IMR-90 (cell line): ENCODE measurements at regions not wholly inside any gene's neighbourhood (a gene's known extent, or its start where the extent isn't known, plus 50 kb on each side); places are given as distances from the start of the nearest gene placed in this dataset.

Source experiments
- ATAC-seq: fragments of 200-7000 bp; cut with Tn5 transposase; 2 replicates; pipeline ENCODE4 v1.9.1; 2020; ENCODE audit warnings: low read depth, mild to moderate bottlenecking, moderate library complexity
- BruUV-seq: library from RNA; stranded (reverse); fragments of 400-500 nt; replicated peaks from 2 replicates; lab custom pipeline; 2021; lab: Mats Ljungman, UMichigan
- CTCF ChIA-PET: fragments of 300-600 bp; formaldehyde crosslinking; extraction: SDS; loops from one replicate; lab custom pipeline; 2021; ENCODE audit warnings: antibody characterized with exemption; lab: Yijun Ruan, JAX
- POLR2A ChIA-PET: fragments of 300-600 bp; sonication (Branson Sonifier 250); formaldehyde crosslinking; loops from one replicate; lab custom pipeline; 2022; ENCODE audit warnings: antibody characterized with exemption; ENCODE audit not compliant: unreplicated experiment; lab: Charles Lee
- DNase-seq: peaks from one replicate; pipeline ENCODE4 v3.0.0; 2013
- H2AFZ ChIP-seq: replicated peaks from 2 replicates; pipeline ENCODE3; 2013; ENCODE audit warnings: low read length, mild to moderate bottlenecking; ENCODE audit not compliant: poor library complexity
- H2AK5ac ChIP-seq: 2 replicates; pipeline ENCODE4 v1.6.1; 2013; ENCODE audit warnings: low read depth, low read length, inconsistent platforms
- H2AK9ac ChIP-seq: replicated peaks from 2 replicates; pipeline ENCODE3; 2013; ENCODE audit warnings: mild to moderate bottlenecking, low read depth, low read length, moderate library complexity; ENCODE audit not compliant: poor library complexity
- H2BK120ac ChIP-seq: 2 replicates; pipeline ENCODE4 v1.6.1; 2013; ENCODE audit warnings: low read depth, low read length, inconsistent platforms
- H2BK15ac ChIP-seq: 3 replicates; pipeline ENCODE4 v1.6.1; 2013; ENCODE audit warnings: low read depth, low read length, inconsistent platforms
- H2BK20ac ChIP-seq: 2 replicates; pipeline ENCODE4 v1.6.1; 2013; ENCODE audit warnings: low read depth, mild to moderate bottlenecking, inconsistent platforms, low read length, moderate library complexity
- H2BK5ac ChIP-seq: 2 replicates; pipeline ENCODE4 v1.6.1; 2013; ENCODE audit warnings: mild to moderate bottlenecking, low read depth, low read length, inconsistent platforms; ENCODE audit not compliant: poor library complexity, severe bottlenecking
- H3K14ac ChIP-seq: replicated peaks from 2 replicates; pipeline ENCODE4 v1.6.1; 2013; ENCODE audit warnings: low read depth, low read length, inconsistent platforms
- H3K18ac ChIP-seq: 2 replicates; pipeline ENCODE4 v1.6.1; 2013; ENCODE audit warnings: low read depth, low read length, control low read depth
- H3K23ac ChIP-seq: 2 replicates; pipeline ENCODE4 v1.6.1; 2013; ENCODE audit warnings: low read depth, low read length, inconsistent platforms
- H3K27ac ChIP-seq: 2 replicates; pipeline ENCODE4 v1.5.1; 2013; ENCODE audit warnings: mild to moderate bottlenecking, control low read depth, low read length; ENCODE audit not compliant: insufficient read depth
- H3K27me3 ChIP-seq: 2 replicates; pipeline ENCODE4 v1.6.1; 2013; ENCODE audit warnings: low read length; ENCODE audit not compliant: control insufficient read depth, insufficient read depth
- H3K36me3 ChIP-seq: 2 replicates; pipeline ENCODE4 v1.6.1; 2013; ENCODE audit warnings: low read length, mixed read lengths; ENCODE audit not compliant: control insufficient read depth, insufficient read depth
- H3K4ac ChIP-seq: 2 replicates; pipeline ENCODE4 v1.6.1; 2013; ENCODE audit warnings: low read depth, low read length, inconsistent platforms
- H3K4me1 ChIP-seq: 2 replicates; pipeline ENCODE4 v1.6.1; 2013; ENCODE audit warnings: low read length, mixed read lengths; ENCODE audit not compliant: control insufficient read depth, insufficient read depth
- H3K4me2 ChIP-seq: 2 replicates; pipeline ENCODE4 v1.6.1; 2013; ENCODE audit warnings: low read depth, mild to moderate bottlenecking, control low read depth, low read length, moderate library complexity
- H3K4me3 ChIP-seq: 2 replicates; pipeline ENCODE4 v1.5.1; 2013; ENCODE audit warnings: low read depth, mild to moderate bottlenecking, control low read depth, low read length, moderate library complexity; ENCODE audit not compliant: insufficient read depth
- H3K56ac ChIP-seq: 2 replicates; pipeline ENCODE4 v1.6.1; 2013; ENCODE audit warnings: low read length, inconsistent platforms; ENCODE audit not compliant: insufficient read depth; ENCODE audit errors: extremely low read depth
- H3K79me1 ChIP-seq, 2 experiments: 2 replicates each; pipeline ENCODE4 v1.6.1; 2013; ENCODE audit warnings: low read length in 2 of 2, inconsistent platforms in 1 of 2, low read depth in 1 of 2
- H3K9ac ChIP-seq: 2 replicates; pipeline ENCODE4 v1.6.1; 2013; ENCODE audit warnings: low read depth, low read length, control low read depth
- H3K9me1 ChIP-seq: 2 replicates; pipeline ENCODE4 v1.6.1; 2013; ENCODE audit warnings: low read length, inconsistent platforms; ENCODE audit not compliant: insufficient read depth
- H3K9me3 ChIP-seq: 2 replicates; pipeline ENCODE4 v1.6.1; 2013; ENCODE audit warnings: low read length; ENCODE audit not compliant: control insufficient read depth, insufficient read depth
- H4K20me1 ChIP-seq: 2 replicates; pipeline ENCODE4 v1.6.1; 2013; ENCODE audit warnings: low read length, inconsistent platforms; ENCODE audit not compliant: insufficient read depth
- H4K5ac ChIP-seq: 2 replicates; pipeline ENCODE4 v1.6.1; 2013; ENCODE audit warnings: mild to moderate bottlenecking, low read depth, low read length, control low read depth
- H4K8ac ChIP-seq, 2 experiments: 2 replicates each; pipeline ENCODE4 v1.6.1; 2013; ENCODE audit warnings: low read depth in 2 of 2, low read length in 2 of 2, control low read depth in 1 of 2, inconsistent platforms in 1 of 2
- H4K91ac ChIP-seq: 2 replicates; pipeline ENCODE4 v1.6.1; 2013; ENCODE audit warnings: low read depth, low read length, inconsistent platforms; ENCODE audit not compliant: insufficient read depth
- CEBPB ChIP-seq: IDR thresholded peaks from 2 replicates; pipeline ENCODE4 v1.6.1; 2012; ENCODE audit warnings: low read depth, low read length, improper control_type of control experiment
- MXI1 ChIP-seq: IDR thresholded peaks from 2 replicates; pipeline ENCODE4 v1.6.1; 2012; ENCODE audit warnings: low read depth, mild to moderate bottlenecking, low read length, moderate library complexity, borderline replicate concordance
- WGBS, 2 experiments: methylation state at CpG; one replicate each; pipeline versions ENCODE4 v1.1.5 to v1.1.7; 2013; ENCODE audit warnings: missing lambda C conversion rate in 2 of 2; ENCODE audit not compliant: insufficient read length in 1 of 2; ENCODE audit errors: extremely low coverage in 2 of 2; 5-methylcytosine and 5-hydroxymethylcytosine counted together
- dilution Hi-C: fragments of 300-500 bp; cut with HindIII; formaldehyde crosslinking; loops from one replicate; pipeline ENCODE4 v1.14.3; 2018; ENCODE audit warnings: low sequenced_read_pairs; ENCODE audit not compliant: unreplicated experiment
- in situ Hi-C: fragments of 300-500 bp; cut with MboI; formaldehyde crosslinking; loops from 3 replicates; pipeline ENCODE4 v1.14.3; 2019; ENCODE audit warnings: low sequenced_read_pairs, inconsistent platforms, mixed read lengths
- intact Hi-C: fragments of 100-400 bp; cut with micrococcal nuclease; formaldehyde crosslinking; loops from 2 replicates; pipeline ENCODE4 v1.10.0; 2022

DNA sequence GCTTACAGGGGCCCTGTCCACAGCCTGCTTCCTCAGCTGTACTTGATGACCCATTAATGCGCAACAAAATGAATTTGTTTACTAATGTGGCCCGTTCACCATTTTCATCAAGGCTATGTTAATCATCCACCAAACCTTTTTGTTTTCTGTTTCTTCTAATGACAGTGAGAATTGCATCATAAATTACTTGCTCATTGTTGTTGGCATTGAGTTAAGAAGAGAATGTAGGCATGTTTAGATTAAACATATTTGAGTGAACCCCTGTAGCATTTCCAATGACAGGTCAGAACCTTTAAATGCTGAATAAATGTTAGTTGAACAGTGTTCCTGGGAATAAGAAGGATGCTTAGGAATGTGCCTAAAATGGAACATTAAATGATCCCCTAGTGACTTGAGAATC lies 183.4 kb downstream of the SPRY1 start:
- ATAC-seq = peak; percentile 24; the same call in 1 of the 2 replicates

More for the DNA sequence above, 183.4 kb downstream of the SPRY1 start:
- Histone ChIP-seq H3K23ac (no peak overlapping the region), H4K8ac (no peak overlapping the region), H3K9me1 (no peaks in the 10 kb centered on the region), H2BK5ac (no peak overlapping the region), H3K4me1 (no peaks in the 10 kb centered on the region), H3K36me3 (0 out of 2 replicates have a peak, but pooled peaks cover 3% of the 10 kb centered on the region), H3K9ac (no peak overlapping the region), H3K9me3 (peaks cover 10% of the 10 kb centered on the region), H4K5ac (no peak overlapping the region), H2AK9ac (no peak overlapping the region), H2AK5ac (no peak overlapping the region), H3K4me3 (no peak overlapping the region), H2BK20ac (no peak overlapping the region), H4K20me1 (no peaks in the 10 kb centered on the region), H3K79me1 (no peaks in the 10 kb centered on the region), H3K14ac (no peak overlapping the region), H3K27me3 (no peaks in the 10 kb centered on the region), H2BK15ac (no peak overlapping the region), H4K91ac (no peak overlapping the region), H3K18ac (no peak overlapping the region), H2AFZ (no peak overlapping the region), H3K27ac (no peak overlapping the region), H3K4ac (no peak overlapping the region), H3K56ac (no peak overlapping the region), H3K4me2 (no peak overlapping the region), H2BK120ac (no peak overlapping the region)
- no CpG with 5 or more reads among the region's 2 CpGs for WGBS, 2 experiments
- CTCF ChIA-PET = no interaction called here
- POLR2A ChIA-PET = no interaction called here
- in situ Hi-C loops = no loop called here
- no TSS peak for BruUV-seq
- no peak for DNase-seq
- intact Hi-C loops = no loop called here
- dilution Hi-C loops = no loop called here
- TF ChIP-seq MXI1 = no peak
- peak; percentile 33; the same call in 1 of the 2 replicates for TF ChIP-seq CEBPB
